HepG2 (cell line): ENCODE measurements at regions not wholly inside any gene's neighbourhood (a gene's known extent, or its start where the extent isn't known, plus 50 kb on each side); places are given as distances from the start of the nearest gene placed in this dataset.
"Not testable (repeated sequence)": the region's sequence is repeated elsewhere in the genome, so short reads cannot be mapped to it uniquely, and the experiment has no call there.

ENCODE experiments used
- ATAC-seq: fragments of 200-7000 bp; cut with Tn5 transposase; 3 replicates; pipeline ENCODE4 v1.9.1; 2020; ENCODE audit warnings: mild to moderate bottlenecking, moderate library complexity
- BruUV-seq: library from RNA; stranded (reverse); fragments of 400-500 nt; replicated peaks from 2 replicates; lab custom pipeline; 2021; lab: Mats Ljungman, UMichigan
- CTCF ChIA-PET: fragments of 300-600 bp; formaldehyde crosslinking; extraction: SDS; loops from one replicate; lab custom pipeline; 2021; ENCODE audit warnings: low total read pairs, inconsistent platforms, low intra/inter-chr PET ratio; lab: Yijun Ruan, JAX
- POLR2A ChIA-PET: fragments of 350-600 bp; sonication (Branson Sonifier 250); formaldehyde crosslinking; loops from one replicate; lab custom pipeline; 2020; ENCODE audit warnings: antibody characterized with exemption, inconsistent platforms; lab: Yijun Ruan, JAX
- DNase-seq: peaks from one replicate; pipeline ENCODE4 v3.0.0-alpha.2; 2015; ENCODE audit warnings: low spot score
- FAIRE-seq: peaks from 3 replicates; lab custom pipeline; 2011; peaks lifted over from hg19 to GRCh38; lab: Jason Lieb, UNC
- H2AFZ ChIP-seq: one replicate; pipeline ENCODE4 v1.6.1; 2011; ENCODE audit warnings: low read length, inconsistent platforms
- H3K27ac ChIP-seq: fragments of 300-600 bp; 3 replicates; pipeline ENCODE4 v1.8.0; 2011; ENCODE audit warnings: mixed run types, mild to moderate bottlenecking, mixed read lengths, low read length, inconsistent platforms; ENCODE audit not compliant: insufficient read depth; ENCODE audit errors: extremely low read length
- H3K27me3 ChIP-seq, 2 experiments: fragments of 200-600 bp in 1 of 2; 2 replicates in 1 of 2; 3 replicates in 1 of 2; pipeline versions ENCODE4 v1.6.0 to v1.8.0; 2011; ENCODE audit warnings: low read length in 2 of 2, mild to moderate bottlenecking in 2 of 2, moderate library complexity in 2 of 2, inconsistent platforms in 1 of 2; ENCODE audit not compliant: insufficient read depth in 2 of 2, control insufficient read depth in 1 of 2
- H3K36me3 ChIP-seq, 2 experiments: fragments of 200-600 bp in 1 of 2; replicated peaks in 1 of 2; 2 replicates in 1 of 2; 3 replicates in 1 of 2; pipeline versions ENCODE4 v1.5.1 to v1.8.0; 2011; ENCODE audit warnings: low read length in 2 of 2, inconsistent platforms in 1 of 2; ENCODE audit not compliant: insufficient read depth in 2 of 2, control insufficient read depth in 1 of 2
- H3K4me1 ChIP-seq: 2 replicates; pipeline ENCODE4 v1.5.1; 2012; ENCODE audit warnings: low read length, inconsistent platforms; ENCODE audit not compliant: insufficient read depth
- H3K4me2 ChIP-seq: 2 replicates; pipeline ENCODE4 v1.6.0; 2011; ENCODE audit warnings: low read depth, low read length, inconsistent platforms
- H3K4me3 ChIP-seq, 3 experiments: fragments of 200-600 bp in 1 of 3; sonication (generic), shearing (Covaris generic) in 1 of 3; replicated peaks in 1 of 3; 2 replicates each; pipeline ENCODE4 v1.5.1; 2011 to 2016; ENCODE audit warnings: low read length in 3 of 3, inconsistent platforms in 2 of 3, low read depth in 2 of 3, mild to moderate bottlenecking in 2 of 3, control low read depth in 1 of 3, mixed read lengths in 1 of 3; ENCODE audit not compliant: insufficient read depth in 1 of 3
- H3K79me2 ChIP-seq: one replicate; pipeline ENCODE4 v1.6.1; 2011; ENCODE audit warnings: low read length, inconsistent platforms; ENCODE audit not compliant: insufficient read depth
- H3K9ac ChIP-seq: 2 replicates; pipeline ENCODE4 v1.6.0; 2011; ENCODE audit warnings: mild to moderate bottlenecking, low read depth, low read length, inconsistent platforms; ENCODE audit not compliant: insufficient read depth
- H3K9me3 ChIP-seq: 2 replicates; pipeline ENCODE4 v1.5.1; 2012; ENCODE audit warnings: mild to moderate bottlenecking, low read length
- H4K20me1 ChIP-seq: 2 replicates; pipeline ENCODE4 v1.6.0; 2011; ENCODE audit warnings: inconsistent platforms, mild to moderate bottlenecking, low read length, moderate library complexity; ENCODE audit not compliant: insufficient read depth
- STAG1 ChIP-seq: sonication (generic); formaldehyde crosslinking; IDR thresholded peaks from 2 replicates; pipeline ENCODE4 v1.4.0; 2020; ENCODE audit warnings: missing genetic modification reagents
- ZNF431 ChIP-seq: sonication (generic); formaldehyde crosslinking; IDR thresholded peaks from 2 replicates; pipeline ENCODE4 v1.9.0; 2022; ENCODE audit warnings: missing genetic modification reagents, low read depth, mild to moderate bottlenecking, borderline replicate concordance
- ZSCAN5A ChIP-seq: sonication (generic); formaldehyde crosslinking; IDR thresholded peaks from 2 replicates; pipeline ENCODE4 v1.8.0; 2022; ENCODE audit warnings: mild to moderate bottlenecking, missing genetic modification reagents, borderline replicate concordance
- WGBS: methylation state at CpG from one replicate; pipeline ENCODE4 v1.1.6; 2017; ENCODE audit warnings: low lambda C conversion rate; 5-methylcytosine and 5-hydroxymethylcytosine counted together
- in situ Hi-C: cut with HindIII; loops from 2 replicates; pipeline ENCODE4 v1.10.0; 2017; ENCODE audit warnings: low pct_unique_long_range_greater_than_20kb; ENCODE audit not compliant: extremely low pct_ligation_motif_present
- intact Hi-C: fragments of 100-400 bp; cut with micrococcal nuclease; formaldehyde crosslinking; loops from one replicate; pipeline ENCODE4 v1.10.0; 2022; ENCODE audit not compliant: unreplicated experiment

GRCh38 chr7:32768338-32768737, 123.2 kb downstream of the KBTBD2 start:
- POLR2A ChIA-PET, H3K27me3 ChIP-seq, H3K27ac ChIP-seq, DNase-seq, intact Hi-C loops, H2AFZ ChIP-seq, H3K9ac ChIP-seq, H3K4me1 ChIP-seq, in situ Hi-C loops, H3K4me3 ChIP-seq, H3K9me3 ChIP-seq, H3K36me3 ChIP-seq, H4K20me1 ChIP-seq, H3K79me2 ChIP-seq, FAIRE-seq, CTCF ChIA-PET, ATAC-seq, H3K4me2 ChIP-seq, BruUV-seq: not testable (repeated sequence)
- TF ChIP-seq ZSCAN5A (CRISPR knock-in tag) (peak; percentile 41; the same call in 1 of the 2 replicates), ZNF431 (CRISPR knock-in tag) (peak; percentile 96)
- 100% methylated on average over 1 of the region's 1 CpG for WGBS

DNA sequence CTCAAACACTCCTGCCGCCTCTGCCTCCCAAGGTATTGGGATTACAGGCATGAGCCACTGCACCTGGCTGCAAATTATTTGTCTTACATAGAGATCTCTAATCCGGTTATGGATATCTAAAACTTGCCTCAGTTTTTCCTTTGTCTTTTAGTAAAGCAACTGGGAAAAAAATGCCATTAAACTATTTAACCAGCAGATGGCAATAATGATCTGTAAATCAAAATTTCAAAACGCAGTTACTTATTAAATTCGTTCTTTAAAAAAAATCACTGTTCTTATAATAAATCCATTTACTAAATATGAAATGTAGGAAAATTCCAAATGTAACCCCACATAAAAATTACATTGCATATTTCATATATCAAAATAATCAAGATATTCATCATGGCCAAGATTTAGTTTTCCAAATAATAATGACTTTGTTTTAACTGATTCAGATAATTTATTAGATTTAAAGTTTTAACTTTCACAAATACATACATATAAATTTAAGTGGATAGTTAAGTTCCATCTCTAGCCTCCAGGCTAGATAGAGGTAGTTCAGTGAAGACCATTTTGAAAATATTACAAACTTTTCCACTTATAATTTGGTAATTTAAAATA, 125.8 kb downstream of the KBTBD2 start:
- peak; percentile 63 for TF ChIP-seq STAG1 (CRISPR knock-in tag)
- DNase-seq, H3K4me1 ChIP-seq, H3K36me3 ChIP-seq, ATAC-seq, intact Hi-C loops, H3K27me3 ChIP-seq, in situ Hi-C loops, H3K4me3 ChIP-seq, FAIRE-seq, CTCF ChIA-PET, POLR2A ChIA-PET, H3K9me3 ChIP-seq, H3K9ac ChIP-seq, H3K79me2 ChIP-seq, H4K20me1 ChIP-seq, BruUV-seq, H3K27ac ChIP-seq, H3K4me2 ChIP-seq, H2AFZ ChIP-seq: not testable (repeated sequence)
- 48% methylated on average over 4 of the region's 4 CpGs for WGBS
